ENCODE measurements at regions not wholly inside any gene's neighbourhood (a gene's known extent, or its start where the extent isn't known, plus 50 kb on each side); places are given as distances from the start of the nearest gene placed in this dataset.
"Not testable (repeated sequence)": the region's sequence is repeated elsewhere in the genome, so short reads cannot be mapped to it uniquely, and the experiment has no call there.

GRCh38 chr6:144566868-144567615, 281.9 kb downstream of the UTRN start:
- Histone ChIP-seq H3K56ac (ENCODE audit: low read length) (no peak overlapping the region), H2BK120ac (ENCODE audit: low read depth, low read length) (no peak overlapping the region)

GRCh38 chr6:144568241-144568640, 283.1 kb downstream of the UTRN start:
- Histone ChIP-seq H2BK15ac (replicated peaks; ENCODE audit: low read depth) (no peak overlapping the region), H3K4me1 (ENCODE audit: control insufficient read depth, low read depth, low read length) (no peaks in the 10 kb centered on the region), H2BK5ac (ENCODE audit: low read length) (no peak overlapping the region), H3K27ac (ENCODE audit: low read depth, low read length) (no peak overlapping the region), H3K4ac (ENCODE audit: low read depth, low read length) (no peak overlapping the region), H2BK120ac (ENCODE audit: low read depth, low read length) (no peak overlapping the region), H3K23ac (ENCODE audit: low read length) (no peak overlapping the region), H3K36me3 (ENCODE audit: control insufficient read depth, insufficient read depth, low read length) (no peaks in the 10 kb centered on the region), H3K4me2 (ENCODE audit: low read length) (no peak overlapping the region), H4K5ac (ENCODE audit: low read length) (no peak overlapping the region), H3K18ac (ENCODE audit: low read length) (no peak overlapping the region), H3K79me2 (ENCODE audit: control insufficient read depth, insufficient read depth, low read length) (no peaks in the 10 kb centered on the region), H3K9ac (ENCODE audit: low read length) (no peak overlapping the region), H4K8ac (ENCODE audit: low read depth, low read length) (no peak overlapping the region), H3K4me3 (ENCODE audit: low read length) (no peak overlapping the region), H3K79me1 (ENCODE audit: low read length) (no peaks in the 10 kb centered on the region), H3K27me3 (ENCODE audit: insufficient read depth, low read length, poor library complexity) (no peaks in the 10 kb centered on the region), H2AK5ac (ENCODE audit: low read length) (no peak overlapping the region), H3K56ac (ENCODE audit: low read length) (no peak overlapping the region)
- no CpG with 5 or more reads among the region's 8 CpGs for WGBS (ENCODE audit: extremely low coverage, insufficient coverage, low lambda C conversion rate)
- DNase-seq, result no peak

More at GRCh38 chr6:144566868-144567615, 281.9 kb downstream of the UTRN start:
- Histone ChIP-seq H2BK5ac (ENCODE audit: low read length) (no peak overlapping the region), H3K36me3 (ENCODE audit: control insufficient read depth, insufficient read depth, low read length) (no peaks in the 10 kb centered on the region), H3K79me2 (ENCODE audit: control insufficient read depth, insufficient read depth, low read length) (no peaks in the 10 kb centered on the region), H3K79me1 (ENCODE audit: low read length) (no peaks in the 10 kb centered on the region), H3K18ac (ENCODE audit: low read length) (no peak overlapping the region), H3K4me3 (ENCODE audit: low read length) (no peak overlapping the region), H3K23ac (ENCODE audit: low read length) (no peak overlapping the region), H3K27ac (ENCODE audit: low read depth, low read length) (no peak overlapping the region), H2BK15ac (replicated peaks; ENCODE audit: low read depth) (no peak overlapping the region), H3K4me2 (ENCODE audit: low read length) (no peak overlapping the region), H2AK5ac (ENCODE audit: low read length) (no peak overlapping the region), H3K9ac (ENCODE audit: low read length) (no peak overlapping the region), H4K5ac (ENCODE audit: low read length) (no peak overlapping the region), H3K27me3 (ENCODE audit: insufficient read depth, low read length, poor library complexity) (no peaks in the 10 kb centered on the region), H3K4me1 (ENCODE audit: control insufficient read depth, low read depth, low read length) (no peaks in the 10 kb centered on the region), H3K4ac (ENCODE audit: low read depth, low read length) (no peak overlapping the region), H4K8ac (ENCODE audit: low read depth, low read length) (no peak overlapping the region)
- no CpG with 5 or more reads among the region's 3 CpGs for WGBS (ENCODE audit: extremely low coverage, insufficient coverage, low lambda C conversion rate)
- no peak for DNase-seq

- H3K18ac ChIP-seq (ENCODE audit: low read length); H2BK5ac ChIP-seq (ENCODE audit: low read length); H3K23ac ChIP-seq (ENCODE audit: low read length); H3K27me3 ChIP-seq (ENCODE audit: insufficient read depth, low read length, poor library complexity); H2BK120ac ChIP-seq (ENCODE audit: low read depth, low read length); H3K4me1 ChIP-seq (ENCODE audit: control insufficient read depth, low read depth, low read length); H3K9ac ChIP-seq (ENCODE audit: low read length); H4K8ac ChIP-seq (ENCODE audit: low read depth, low read length); H3K27ac ChIP-seq (ENCODE audit: low read depth, low read length); H2AK5ac ChIP-seq (ENCODE audit: low read length); H4K5ac ChIP-seq (ENCODE audit: low read length); H2BK15ac ChIP-seq (replicated peaks; ENCODE audit: low read depth); H3K56ac ChIP-seq (ENCODE audit: low read length); H3K4me2 ChIP-seq (ENCODE audit: low read length); H3K4me3 ChIP-seq (ENCODE audit: low read length); H3K79me1 ChIP-seq (ENCODE audit: low read length); DNase-seq; H3K36me3 ChIP-seq (ENCODE audit: control insufficient read depth, insufficient read depth, low read length); H3K4ac ChIP-seq (ENCODE audit: low read depth, low read length); H3K79me2 ChIP-seq (ENCODE audit: control insufficient read depth, insufficient read depth, low read length): not testable (repeated sequence)
- no CpG with 5 or more reads among the region's 1 CpG for WGBS (ENCODE audit: extremely low coverage, insufficient coverage, low lambda C conversion rate)
Observed at GRCh38 chr6:144572541-144572940, 287.4 kb downstream of the UTRN start.

GRCh38 chr6:144574796-144575195, 289.7 kb downstream of the UTRN start:
- Histone ChIP-seq H3K18ac (ENCODE audit: low read length) (no peak overlapping the region), H3K4ac (ENCODE audit: low read depth, low read length) (no peak overlapping the region), H3K79me2 (ENCODE audit: control insufficient read depth, insufficient read depth, low read length) (no peaks in the 10 kb centered on the region), H4K5ac (ENCODE audit: low read length) (no peak overlapping the region), H4K8ac (ENCODE audit: low read depth, low read length) (no peak overlapping the region), H2BK120ac (ENCODE audit: low read depth, low read length) (no peak overlapping the region), H3K27ac (ENCODE audit: low read depth, low read length) (no peak overlapping the region), H2BK15ac (replicated peaks; ENCODE audit: low read depth) (no peak overlapping the region), H3K56ac (ENCODE audit: low read length) (no peak overlapping the region), H3K4me2 (ENCODE audit: low read length) (no peak overlapping the region), H3K23ac (ENCODE audit: low read length) (no peak overlapping the region), H3K9ac (ENCODE audit: low read length) (no peak overlapping the region), H3K4me1 (ENCODE audit: control insufficient read depth, low read depth, low read length) (no peaks in the 10 kb centered on the region), H3K4me3 (ENCODE audit: low read length) (no peak overlapping the region), H2BK5ac (ENCODE audit: low read length) (no peak overlapping the region), H3K36me3 (ENCODE audit: control insufficient read depth, insufficient read depth, low read length) (no peaks in the 10 kb centered on the region), H3K27me3 (ENCODE audit: insufficient read depth, low read length, poor library complexity) (no peaks in the 10 kb centered on the region), H3K79me1 (ENCODE audit: low read length) (no peaks in the 10 kb centered on the region), H2AK5ac (ENCODE audit: low read length) (no peak overlapping the region)
- WGBS (ENCODE audit: extremely low coverage, insufficient coverage, low lambda C conversion rate), result no CpG with 5 or more reads among the region's 2 CpGs
- DNase-seq, result no peak

- H2AK5ac ChIP-seq (ENCODE audit: low read length), result no peak overlapping the region
- H3K4me2 ChIP-seq (ENCODE audit: low read length), result no peak overlapping the region
- H3K18ac ChIP-seq (ENCODE audit: low read length), result no peak overlapping the region
- no peak overlapping the region for H2BK15ac ChIP-seq (replicated peaks; ENCODE audit: low read depth)
- H3K4ac ChIP-seq (ENCODE audit: low read depth, low read length), result no peak overlapping the region
- H3K27ac ChIP-seq (ENCODE audit: low read depth, low read length), result no peak overlapping the region
- no peaks in the 10 kb centered on the region for H3K79me1 ChIP-seq (ENCODE audit: low read length)
- no peak overlapping the region for H4K8ac ChIP-seq (ENCODE audit: low read depth, low read length)
- H3K56ac ChIP-seq (ENCODE audit: low read length), result no peak overlapping the region
- H3K23ac ChIP-seq (ENCODE audit: low read length), result no peak overlapping the region
- no peak overlapping the region for H3K4me3 ChIP-seq (ENCODE audit: low read length)
- H2BK5ac ChIP-seq (ENCODE audit: low read length), result no peak overlapping the region
- H3K36me3 ChIP-seq (ENCODE audit: control insufficient read depth, insufficient read depth, low read length), result no peaks in the 10 kb centered on the region
- no peaks in the 10 kb centered on the region for H3K79me2 ChIP-seq (ENCODE audit: control insufficient read depth, insufficient read depth, low read length)
- no peaks in the 10 kb centered on the region for H3K27me3 ChIP-seq (ENCODE audit: insufficient read depth, low read length, poor library complexity)
- DNase-seq, result no peak
- no peaks in the 10 kb centered on the region for H3K4me1 ChIP-seq (ENCODE audit: control insufficient read depth, low read depth, low read length)
- H2BK120ac ChIP-seq (ENCODE audit: low read depth, low read length), result no peak overlapping the region
- no peak overlapping the region for H3K9ac ChIP-seq (ENCODE audit: low read length)
- no CpG with 5 or more reads among the region's 3 CpGs for WGBS (ENCODE audit: extremely low coverage, insufficient coverage, low lambda C conversion rate)
- no peak overlapping the region for H4K5ac ChIP-seq (ENCODE audit: low read length)
Observed at GRCh38 chr6:144575327-144575726, 290.2 kb downstream of the UTRN start.

- Histone ChIP-seq H3K18ac (ENCODE audit: low read length) (no peak overlapping the region), H3K79me2 (ENCODE audit: control insufficient read depth, insufficient read depth, low read length) (no peaks in the 10 kb centered on the region), H3K79me1 (ENCODE audit: low read length) (no peaks in the 10 kb centered on the region), H4K8ac (ENCODE audit: low read depth, low read length) (no peak overlapping the region), H3K36me3 (ENCODE audit: control insufficient read depth, insufficient read depth, low read length) (no peaks in the 10 kb centered on the region), H3K4me2 (ENCODE audit: low read length) (no peak overlapping the region), H3K9ac (ENCODE audit: low read length) (no peak overlapping the region), H2BK5ac (ENCODE audit: low read length) (no peak overlapping the region), H2AK5ac (ENCODE audit: low read length) (no peak overlapping the region), H2BK15ac (replicated peaks; ENCODE audit: low read depth) (no peak overlapping the region), H4K5ac (ENCODE audit: low read length) (no peak overlapping the region), H2BK120ac (ENCODE audit: low read depth, low read length) (no peak overlapping the region), H3K56ac (ENCODE audit: low read length) (no peak overlapping the region), H3K4me1 (ENCODE audit: control insufficient read depth, low read depth, low read length) (no peaks in the 10 kb centered on the region), H3K4ac (ENCODE audit: low read depth, low read length) (no peak overlapping the region), H3K27me3 (ENCODE audit: insufficient read depth, low read length, poor library complexity) (no peaks in the 10 kb centered on the region), H3K27ac (ENCODE audit: low read depth, low read length) (no peak overlapping the region), H3K23ac (ENCODE audit: low read length) (no peak overlapping the region), H3K4me3 (ENCODE audit: low read length) (no peak overlapping the region)
- DNase-seq, result no peak
- no CpG with 5 or more reads among the region's 6 CpGs for WGBS (ENCODE audit: extremely low coverage, insufficient coverage, low lambda C conversion rate)
Observed at GRCh38 chr6:144576871-144577270, 291.7 kb downstream of the UTRN start.
